ENCODE measurements at regions not wholly inside any gene's neighbourhood (a gene's known extent, or its start where the extent isn't known, plus 50 kb on each side); places are given as distances from the start of the nearest gene placed in this dataset.

DNA sequence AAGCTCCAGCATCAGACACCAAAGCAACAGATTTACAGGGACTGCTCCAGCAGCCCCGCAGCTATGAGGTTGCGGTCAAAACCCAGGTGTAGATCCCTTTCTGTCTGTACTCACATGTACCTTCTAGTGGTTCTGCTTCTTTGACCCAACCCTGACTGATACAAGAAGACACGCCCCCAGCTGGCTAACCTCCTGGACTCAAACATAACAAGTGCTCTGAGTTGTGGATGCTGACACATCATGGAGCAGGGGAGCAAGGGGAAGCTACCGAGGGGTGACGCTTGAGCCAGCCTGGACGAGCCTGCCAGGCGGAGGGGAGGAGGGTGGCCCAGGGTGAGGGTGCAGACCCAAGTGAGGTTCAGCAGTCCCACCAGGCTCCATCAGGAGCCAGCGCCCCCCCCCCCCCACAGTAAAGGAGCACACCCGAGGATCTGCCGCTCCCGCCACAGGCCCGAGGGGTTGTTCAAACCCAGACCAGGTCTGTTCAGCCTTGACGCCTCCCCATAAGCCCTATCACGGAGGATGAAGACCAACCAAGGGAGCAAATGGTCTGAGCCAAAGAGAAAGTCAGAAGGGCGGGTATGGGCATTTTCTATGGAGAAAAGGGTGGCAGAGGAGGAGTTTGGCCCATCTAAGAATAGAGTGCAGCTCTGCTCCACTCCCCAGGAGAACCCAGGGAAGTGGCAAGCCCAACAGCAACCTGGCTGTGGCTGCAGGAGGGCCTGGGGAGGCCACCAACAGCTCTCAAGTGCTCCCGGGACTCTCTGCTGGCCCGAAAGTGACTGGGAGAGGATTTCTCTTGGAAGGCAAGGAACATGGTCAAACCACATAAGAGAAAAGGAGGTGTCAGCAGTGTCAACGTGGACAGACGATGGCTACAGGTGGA is 229.4 kb downstream of the BCL11B start:
- no peak overlapping the region for H3K4me3 ChIP-seq (ENCODE audit: low read depth, low read length)
- TF ChIP-seq MYC (IDR thresholded peaks at IDR 0.05; ENCODE audit: low read depth, low read length) (no peak), CTCF (IDR thresholded peaks at IDR 0.05; ENCODE audit: low read depth, low read length) (no peak)
- no peak for DNase-seq (ENCODE audit: low read depth)

GRCh38 chr14:99043267-99043615 is 228.8 kb downstream of the BCL11B start:
- DNase-seq (ENCODE audit: low read depth): no peak
- no peak overlapping the region for H3K4me3 ChIP-seq (ENCODE audit: low read depth, low read length)
- no peak for TF ChIP-seq POLR2A (IDR thresholded peaks at IDR 0.05; ENCODE audit: extremely low read depth, insufficient read length)
- TF ChIP-seq, protein P1, sequence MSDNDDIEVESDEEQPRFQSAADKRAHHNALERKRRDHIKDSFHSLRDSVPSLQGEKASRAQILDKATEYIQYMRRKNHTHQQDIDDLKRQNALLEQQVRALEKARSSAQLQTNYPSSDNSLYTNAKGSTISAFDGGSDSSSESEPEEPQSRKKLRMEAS (IDR thresholded peaks at IDR 0.05; ENCODE audit: low read depth, low read length): no peak
- TF ChIP-seq MYC (IDR thresholded peaks at IDR 0.05; ENCODE audit: low read depth, low read length): no peak
- TF ChIP-seq CTCF (IDR thresholded peaks at IDR 0.05; ENCODE audit: low read depth, low read length): no peak

GRCh38 chr14:99043756-99044155 is 228.2 kb downstream of the BCL11B start:
- TF ChIP-seq, protein P1 (IDR thresholded peaks at IDR 0.05; ENCODE audit: low read depth, low read length): no peak
- TF ChIP-seq MYC (IDR thresholded peaks at IDR 0.05; ENCODE audit: low read depth, low read length) (no peak), CTCF (IDR thresholded peaks at IDR 0.05; ENCODE audit: low read depth, low read length) (no peak)
- no peak overlapping the region for H3K4me3 ChIP-seq (ENCODE audit: low read depth, low read length)
- DNase-seq (ENCODE audit: low read depth): no peak

DNA sequence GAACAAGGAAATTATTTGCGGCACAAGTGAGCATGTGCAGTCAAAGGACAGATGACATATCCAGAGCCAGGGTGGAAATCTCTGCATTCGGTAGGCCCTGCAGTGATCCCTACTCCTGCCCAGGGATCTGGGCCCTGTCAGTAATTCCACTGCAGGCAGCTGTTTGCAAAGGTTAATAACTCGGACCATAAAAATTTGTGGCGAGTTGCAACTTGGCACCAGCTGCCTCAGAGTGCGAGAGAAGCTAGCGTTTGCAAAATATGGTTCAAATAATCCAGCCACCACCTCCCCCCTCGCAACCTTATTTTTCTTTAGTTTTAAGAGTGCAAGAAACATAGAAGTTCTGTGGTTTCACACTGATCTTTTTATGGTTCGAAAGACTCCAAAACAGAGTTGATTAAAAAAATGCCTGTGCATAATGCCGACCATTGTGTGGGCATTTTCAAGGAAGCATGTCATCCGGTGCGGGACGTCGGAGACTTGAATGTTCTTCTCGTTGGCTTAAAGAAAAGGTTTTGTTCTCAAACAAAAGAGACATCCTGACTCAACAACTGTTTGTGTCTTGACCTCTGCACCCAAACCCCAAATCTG is 224.5 kb downstream of the BCL11B start:
- TF ChIP-seq CTCF (IDR thresholded peaks at IDR 0.05; ENCODE audit: low read depth, low read length): no peak
- TF ChIP-seq POLR2A (IDR thresholded peaks at IDR 0.05; ENCODE audit: extremely low read depth, insufficient read length): no peak
- TF ChIP-seq MYC (IDR thresholded peaks at IDR 0.05; ENCODE audit: low read depth, low read length): no peak
- TF ChIP-seq, protein P1 (IDR thresholded peaks at IDR 0.05; ENCODE audit: low read depth, low read length): no peak
- no peak overlapping the region for H3K4me3 ChIP-seq (ENCODE audit: low read depth, low read length)

DNA sequence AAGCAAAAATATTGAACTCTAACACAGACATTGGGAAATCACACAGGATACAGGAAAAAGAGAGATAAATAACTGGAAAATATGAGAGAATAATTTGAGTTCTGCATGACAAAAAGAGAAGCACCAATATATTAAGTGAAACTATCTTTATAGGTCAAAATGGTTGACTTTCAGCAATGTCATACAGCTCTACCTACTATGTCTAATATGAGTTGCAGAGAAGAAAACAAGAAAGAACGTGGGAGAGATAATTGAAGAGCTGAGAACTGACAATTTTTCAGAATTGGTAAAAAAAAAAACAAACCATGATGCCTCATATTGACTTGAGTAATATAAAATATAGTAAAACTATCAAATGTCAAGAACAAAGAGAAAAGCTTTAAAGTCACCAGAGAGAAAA is 221.7 kb downstream of the BCL11B start:
- TF ChIP-seq MYC (IDR thresholded peaks at IDR 0.05; ENCODE audit: low read depth, low read length) (no peak), POLR2A (IDR thresholded peaks at IDR 0.05; ENCODE audit: extremely low read depth, insufficient read length) (no peak), CTCF (IDR thresholded peaks at IDR 0.05; ENCODE audit: low read depth, low read length) (no peak)
- TF ChIP-seq, protein P1 (IDR thresholded peaks at IDR 0.05; ENCODE audit: low read depth, low read length): no peak
- no peak for DNase-seq (ENCODE audit: low read depth)
- no peak overlapping the region for H3K4me3 ChIP-seq (ENCODE audit: low read depth, low read length)

More for the DNA sequence above, 224.5 kb downstream of the BCL11B start:
- DNase-seq (ENCODE audit: low read depth): no peak

Measured in NB4 (cell line).